Osteoblast (primary cell): ENCODE measurements at regions not wholly inside any gene's neighbourhood (a gene's known extent, or its start where the extent isn't known, plus 50 kb on each side); places are given as distances from the start of the nearest gene placed in this dataset.

Experiments used
- DNase-seq: peaks from one replicate; pipeline ENCODE4 v3.0.0; 2011; ENCODE audit warnings: low spot score, mixed read lengths; ENCODE audit not compliant: insufficient read length; ENCODE audit errors: missing footprints
- H2AFZ ChIP-seq: 2 replicates; pipeline ENCODE4 v1.6.0; 2011; ENCODE audit warnings: mild to moderate bottlenecking, low read length
- H3K27ac ChIP-seq: 2 replicates; pipeline ENCODE4 v1.5.1; 2011; ENCODE audit warnings: mild to moderate bottlenecking, low read depth, low read length, moderate library complexity
- H3K27me3 ChIP-seq: 2 replicates; pipeline ENCODE4 v1.6.0; 2012; ENCODE audit warnings: mild to moderate bottlenecking, control low read depth, inconsistent platforms, low read length, moderate library complexity; ENCODE audit not compliant: insufficient read depth
- H3K36me3 ChIP-seq: 2 replicates; pipeline ENCODE4 v1.5.1; 2011; ENCODE audit warnings: mild to moderate bottlenecking, low read length, control low read depth, moderate library complexity; ENCODE audit not compliant: insufficient read depth
- H3K4me1 ChIP-seq: 2 replicates; pipeline ENCODE4 v1.5.1; 2011; ENCODE audit warnings: mild to moderate bottlenecking, low read length, control low read depth, moderate library complexity; ENCODE audit not compliant: insufficient read depth
- H3K4me2 ChIP-seq: 2 replicates; pipeline ENCODE4 v1.6.0; 2011; ENCODE audit warnings: mild to moderate bottlenecking, low read length; ENCODE audit not compliant: insufficient read depth
- H3K4me3 ChIP-seq: fragments of 200-600 bp; sonication (generic); 3 replicates; pipeline ENCODE4 v1.5.1; 2012; ENCODE audit warnings: mild to moderate bottlenecking, low read length, inconsistent platforms; ENCODE audit not compliant: insufficient read depth
- H3K79me2 ChIP-seq: 2 replicates; pipeline ENCODE4 v1.6.0; 2012; ENCODE audit warnings: mild to moderate bottlenecking, low read length, control low read depth, inconsistent platforms; ENCODE audit not compliant: insufficient read depth
- H3K9me3 ChIP-seq: 2 replicates; pipeline ENCODE4 v1.5.1; 2011; ENCODE audit warnings: low read depth, low read length, control low read depth
- H4K20me1 ChIP-seq: 2 replicates; pipeline ENCODE4 v1.6.0; 2012; ENCODE audit warnings: mild to moderate bottlenecking, low read length, control low read depth; ENCODE audit not compliant: insufficient read depth
- TF ChIP-seq, protein P1 (sequence below): IDR thresholded peaks from 2 replicates; pipeline ENCODE4 v1.5.1; 2011; ENCODE audit warnings: mild to moderate bottlenecking, low read depth, low read length, moderate library complexity; ENCODE audit errors: extremely low read depth

DNA sequence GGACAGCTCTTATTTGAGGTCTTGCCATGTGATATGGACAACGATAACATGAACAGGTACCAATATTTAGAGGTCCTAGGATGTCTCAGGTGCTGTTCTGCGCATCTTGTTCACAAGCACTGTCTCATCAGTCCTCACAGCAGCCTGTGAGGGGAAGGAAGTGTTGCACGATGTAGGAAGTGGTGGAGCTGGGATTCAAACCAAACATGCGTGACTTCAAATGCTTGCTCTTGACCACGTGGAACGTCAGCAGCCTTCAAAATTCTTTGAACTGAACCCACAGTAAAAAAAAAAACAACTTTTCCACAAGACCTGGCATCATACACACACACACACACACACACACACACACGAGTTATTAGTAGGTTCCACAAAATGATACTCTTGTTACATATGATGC lies 153.4 kb upstream of the SMAD3 start:
- Histone ChIP-seq H3K4me2 (no peak overlapping the region), H3K36me3 (no peaks in the 10 kb centered on the region), H2AFZ (no peak overlapping the region), H3K27me3 (no peaks in the 10 kb centered on the region), H3K4me3 (no peak overlapping the region), H4K20me1 (no peaks in the 10 kb centered on the region), H3K27ac (no peak overlapping the region), H3K9me3 (no peaks in the 10 kb centered on the region), H3K4me1 (no peaks in the 10 kb centered on the region), H3K79me2 (no peaks in the 10 kb centered on the region)
- DNase-seq = no peak
- TF ChIP-seq, protein P1, sequence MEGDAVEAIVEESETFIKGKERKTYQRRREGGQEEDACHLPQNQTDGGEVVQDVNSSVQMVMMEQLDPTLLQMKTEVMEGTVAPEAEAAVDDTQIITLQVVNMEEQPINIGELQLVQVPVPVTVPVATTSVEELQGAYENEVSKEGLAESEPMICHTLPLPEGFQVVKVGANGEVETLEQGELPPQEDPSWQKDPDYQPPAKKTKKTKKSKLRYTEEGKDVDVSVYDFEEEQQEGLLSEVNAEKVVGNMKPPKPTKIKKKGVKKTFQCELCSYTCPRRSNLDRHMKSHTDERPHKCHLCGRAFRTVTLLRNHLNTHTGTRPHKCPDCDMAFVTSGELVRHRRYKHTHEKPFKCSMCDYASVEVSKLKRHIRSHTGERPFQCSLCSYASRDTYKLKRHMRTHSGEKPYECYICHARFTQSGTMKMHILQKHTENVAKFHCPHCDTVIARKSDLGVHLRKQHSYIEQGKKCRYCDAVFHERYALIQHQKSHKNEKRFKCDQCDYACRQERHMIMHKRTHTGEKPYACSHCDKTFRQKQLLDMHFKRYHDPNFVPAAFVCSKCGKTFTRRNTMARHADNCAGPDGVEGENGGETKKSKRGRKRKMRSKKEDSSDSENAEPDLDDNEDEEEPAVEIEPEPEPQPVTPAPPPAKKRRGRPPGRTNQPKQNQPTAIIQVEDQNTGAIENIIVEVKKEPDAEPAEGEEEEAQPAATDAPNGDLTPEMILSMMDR = no peak

GRCh38 chr15:66912441-66912840 lies 153.0 kb upstream of the SMAD3 start:
- TF ChIP-seq, protein P1 = no peak
- Histone ChIP-seq H3K4me1 (no peaks in the 10 kb centered on the region), H3K4me2 (no peak overlapping the region), H4K20me1 (no peaks in the 10 kb centered on the region), H3K79me2 (no peaks in the 10 kb centered on the region), H2AFZ (no peak overlapping the region), H3K27ac (no peak overlapping the region), H3K27me3 (no peaks in the 10 kb centered on the region), H3K4me3 (no peak overlapping the region), H3K36me3 (no peaks in the 10 kb centered on the region), H3K9me3 (no peaks in the 10 kb centered on the region)
- DNase-seq = no peak

- no peak overlapping the region for H3K27ac ChIP-seq
- peaks cover 9% of the 10 kb centered on the region for H3K9me3 ChIP-seq
- no peaks in the 10 kb centered on the region for H3K27me3 ChIP-seq
- TF ChIP-seq, protein P1 = no peak
- no peaks in the 10 kb centered on the region for H4K20me1 ChIP-seq
- no peak overlapping the region for H2AFZ ChIP-seq
- no peaks in the 10 kb centered on the region for H3K4me1 ChIP-seq
- no peak for DNase-seq
- no peak overlapping the region for H3K4me2 ChIP-seq
- H3K36me3 ChIP-seq = no peaks in the 10 kb centered on the region
- H3K4me3 ChIP-seq = no peak overlapping the region
- no peaks in the 10 kb centered on the region for H3K79me2 ChIP-seq
Observed at GRCh38 chr15:66917904-66918448, 147.4 kb upstream of the SMAD3 start.

DNA sequence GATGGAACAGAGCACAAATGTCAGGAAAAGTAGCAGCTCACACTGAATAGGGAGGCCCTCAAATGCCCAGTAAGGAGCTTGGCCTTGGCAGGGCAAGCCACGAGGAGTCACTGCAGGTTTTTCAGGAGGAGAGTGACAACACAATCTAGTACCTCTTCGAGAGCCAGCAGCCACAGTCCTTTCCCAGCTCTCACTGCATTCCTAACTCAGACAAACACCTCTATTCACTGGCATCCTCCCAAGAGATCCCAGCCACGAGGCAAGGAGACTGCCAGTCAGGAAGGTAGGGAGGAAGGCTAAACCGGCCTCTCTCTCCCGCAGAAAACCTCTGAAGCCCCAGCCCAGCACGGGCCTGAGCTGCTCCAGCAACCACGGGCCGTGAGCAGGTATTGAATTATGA lies 146.0 kb upstream of the SMAD3 start:
- Histone ChIP-seq H4K20me1 (no peaks in the 10 kb centered on the region), H3K4me2 (no peak overlapping the region), H2AFZ (no peak overlapping the region), H3K4me3 (no peak overlapping the region), H3K27me3 (no peaks in the 10 kb centered on the region), H3K79me2 (no peaks in the 10 kb centered on the region), H3K27ac (no peak overlapping the region), H3K4me1 (no peaks in the 10 kb centered on the region), H3K36me3 (no peaks in the 10 kb centered on the region), H3K9me3 (peaks cover 9% of the 10 kb centered on the region)
- no peak for DNase-seq
- TF ChIP-seq, protein P1 = no peak
